Ramos (cell line): ENCODE measurements at regions not wholly inside any gene's neighbourhood (a gene's known extent, or its start where the extent isn't known, plus 50 kb on each side); places are given as distances from the start of the nearest gene placed in this dataset.

ENCODE experiments used
- in situ Hi-C: fragments of 300-500 bp; cut with MboI; formaldehyde crosslinking; loops from one replicate; pipeline ENCODE4 v1.14.3; 2022; ENCODE audit warnings: low sequenced_read_pairs; ENCODE audit not compliant: unreplicated experiment

DNA sequence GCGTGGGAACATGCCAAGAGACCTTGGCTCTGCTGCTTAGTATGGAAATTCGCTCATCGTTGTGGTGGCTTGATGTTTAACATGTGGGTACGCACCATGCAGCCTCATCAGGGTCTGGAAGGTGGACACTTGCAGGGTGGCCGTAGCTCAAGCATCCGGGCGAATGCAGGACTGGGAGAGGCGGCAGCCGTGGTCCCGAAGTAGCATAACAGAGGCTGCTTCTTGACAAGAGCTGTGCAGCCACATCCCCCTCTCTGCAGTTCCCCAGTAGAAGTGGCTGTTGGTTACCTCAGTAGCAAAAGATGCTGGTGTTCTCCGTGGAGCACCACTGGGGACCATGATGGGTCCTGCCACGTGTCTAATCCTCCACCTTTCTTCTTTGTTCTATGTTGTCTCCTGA, 195.0 kb downstream of the THBS2 start:
- in situ Hi-C loops, result no loop called here

DNA sequence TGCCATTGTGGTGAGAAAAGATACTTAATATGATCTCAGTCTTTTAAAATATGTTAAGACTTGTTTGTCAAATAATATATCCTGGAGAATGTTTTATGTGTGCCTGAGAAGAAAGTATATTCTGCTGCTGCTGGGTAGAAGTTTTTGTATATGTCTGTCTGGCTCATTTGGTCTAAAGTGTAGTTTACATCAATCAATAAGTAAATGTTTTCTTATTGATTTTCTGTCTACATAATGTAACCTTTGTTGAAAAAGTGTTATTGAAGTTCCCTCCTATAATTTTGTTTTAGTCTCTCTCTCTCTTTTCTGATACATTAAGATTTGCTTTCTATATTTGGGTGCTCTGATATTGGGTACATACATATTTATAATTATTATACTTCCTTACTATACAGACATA, 201.2 kb downstream of the THBS2 start:
- in situ Hi-C loops, result no loop called here

DNA sequence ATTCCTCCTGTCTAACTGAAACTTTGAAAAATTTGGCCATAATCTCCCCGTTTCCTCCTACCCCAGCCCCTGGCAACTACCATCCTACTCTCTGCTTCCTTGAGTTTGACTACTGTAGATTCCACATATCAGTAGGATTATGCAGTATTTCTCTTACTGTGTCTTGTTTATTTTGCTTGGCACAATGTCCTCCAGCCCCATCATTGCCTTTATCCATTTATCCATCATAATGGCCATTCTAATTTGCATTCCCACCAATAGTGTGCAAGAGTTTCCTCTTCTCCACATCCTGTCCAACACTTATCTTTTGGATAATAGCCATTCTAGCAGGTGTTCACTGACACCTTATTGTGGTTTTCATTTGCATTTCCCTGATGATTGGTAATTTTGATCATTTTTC, 202.3 kb downstream of the THBS2 start:
- in situ Hi-C loops, result no loop called here

DNA sequence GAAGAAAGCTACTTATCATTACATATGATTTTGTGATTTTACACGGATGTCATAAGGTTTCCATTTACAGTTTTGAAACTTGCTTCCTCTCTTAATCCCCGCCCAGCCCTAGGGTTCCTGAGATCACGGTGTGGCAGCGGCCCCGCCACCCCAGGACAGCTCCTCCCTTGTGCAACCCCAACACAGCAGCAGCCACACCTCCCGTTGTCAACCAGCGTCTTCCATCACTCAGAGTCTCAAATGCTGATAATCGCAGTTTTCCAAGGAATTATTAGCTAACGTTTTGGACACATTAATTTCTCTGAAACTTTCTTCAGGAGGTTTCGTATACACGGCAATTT, 204.8 kb downstream of the THBS2 start:
- in situ Hi-C loops, result no loop called here

DNA sequence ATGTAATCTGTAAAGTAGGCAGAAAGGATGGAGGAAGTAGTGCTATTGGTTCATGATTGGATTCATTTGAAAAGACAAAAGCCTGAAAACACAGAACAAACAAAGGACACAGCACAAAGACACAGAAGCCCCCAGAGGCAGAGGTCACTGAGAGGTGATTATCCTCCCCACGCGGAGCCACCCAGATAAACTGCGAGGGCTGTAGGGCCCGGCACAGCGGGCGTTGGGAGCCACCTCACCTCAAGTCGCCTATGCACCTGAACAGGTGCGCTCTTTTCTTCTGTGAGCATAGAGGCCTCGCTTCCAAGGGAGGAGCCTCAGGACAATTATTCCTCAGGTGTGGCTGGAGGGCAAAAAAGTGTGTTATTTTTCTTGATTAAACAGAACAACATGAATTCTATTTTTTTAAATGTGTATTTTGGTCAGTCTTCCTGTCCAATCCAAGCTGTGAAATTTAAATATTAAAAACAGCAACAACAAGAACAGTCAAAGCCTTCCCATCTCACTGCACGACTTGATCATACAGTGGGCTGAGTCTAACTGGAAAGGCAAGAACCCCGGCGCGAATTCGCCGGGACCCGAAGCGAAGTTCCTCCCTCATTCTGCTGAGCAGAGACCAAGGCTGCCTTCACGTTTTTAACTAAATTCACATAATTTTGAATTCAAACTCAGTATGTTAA, 205.3 kb downstream of the THBS2 start:
- in situ Hi-C loops, result no loop called here

DNA sequence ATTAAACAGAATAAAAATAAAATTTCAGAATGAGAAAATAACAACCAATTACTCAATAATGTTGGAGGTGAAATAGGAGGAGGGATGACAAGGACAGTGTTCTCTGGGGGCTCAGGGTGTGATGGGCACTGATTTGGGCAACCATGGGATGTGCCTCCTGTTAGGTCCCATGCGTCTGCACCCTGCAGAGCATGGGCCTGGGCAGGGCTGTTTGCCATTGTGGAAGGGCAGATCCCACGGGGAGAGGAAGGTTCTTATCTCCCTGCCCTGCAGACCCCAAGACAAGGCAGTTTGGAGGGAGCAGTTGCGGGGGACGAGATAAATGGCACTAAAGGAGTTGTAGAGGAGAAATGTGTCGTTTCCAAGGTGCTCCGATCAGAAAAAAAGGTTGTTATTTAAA, 206.3 kb downstream of the THBS2 start:
- in situ Hi-C loops, result no loop called here

DNA sequence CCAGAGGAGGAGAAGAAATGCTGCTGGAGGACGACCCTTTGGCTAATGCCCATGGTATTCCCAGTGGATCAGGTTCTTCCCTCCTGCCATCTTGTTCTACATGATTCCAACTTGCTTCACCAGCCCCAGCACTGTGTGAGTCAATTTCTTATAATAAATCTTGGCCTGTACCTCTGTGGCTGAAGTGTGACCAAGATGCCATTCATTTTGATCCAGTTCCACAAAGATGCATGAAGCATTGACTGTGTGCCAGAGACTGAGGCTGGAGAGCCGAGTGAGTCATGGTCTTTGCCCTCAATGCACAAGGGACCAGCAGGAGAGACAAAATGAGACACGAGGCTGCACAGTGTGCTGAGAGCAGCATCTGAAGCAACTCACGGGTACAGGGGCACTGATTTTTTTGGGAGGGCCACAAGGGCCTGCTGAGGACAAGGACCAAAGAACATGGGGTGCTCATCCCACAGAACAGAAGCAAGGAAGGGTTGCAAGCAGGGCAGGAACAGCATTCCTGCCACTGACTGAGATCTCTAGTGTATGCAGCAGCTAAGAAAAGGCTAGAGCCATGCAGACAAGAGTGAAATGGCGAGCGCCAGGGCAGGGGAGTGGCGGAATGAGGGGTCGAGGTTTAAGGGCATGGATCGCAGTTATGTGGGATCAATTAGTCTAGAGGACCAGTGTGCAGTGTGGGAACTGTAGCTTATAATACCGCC, 207.0 kb downstream of the THBS2 start:
- in situ Hi-C loops, result no loop called here

DNA sequence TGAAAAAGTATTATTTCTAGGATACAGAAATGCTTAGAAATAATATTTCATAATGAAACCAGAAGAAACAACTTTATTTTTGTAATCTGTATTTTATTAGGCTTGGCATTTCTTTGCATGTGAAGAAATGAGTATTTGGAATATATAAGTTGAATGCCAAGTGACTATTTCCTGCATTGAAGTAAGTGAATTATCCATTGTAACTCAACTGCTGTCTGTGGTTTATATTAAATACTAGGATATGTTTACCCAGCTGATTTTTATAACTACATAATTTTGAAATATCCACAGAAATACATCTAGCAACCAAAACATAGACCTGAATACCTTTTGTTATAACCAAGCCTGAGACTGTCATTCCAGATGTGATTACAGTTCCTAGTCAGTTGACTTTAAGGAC, 207.6 kb downstream of the THBS2 start:
- in situ Hi-C loops, result no loop called here

DNA sequence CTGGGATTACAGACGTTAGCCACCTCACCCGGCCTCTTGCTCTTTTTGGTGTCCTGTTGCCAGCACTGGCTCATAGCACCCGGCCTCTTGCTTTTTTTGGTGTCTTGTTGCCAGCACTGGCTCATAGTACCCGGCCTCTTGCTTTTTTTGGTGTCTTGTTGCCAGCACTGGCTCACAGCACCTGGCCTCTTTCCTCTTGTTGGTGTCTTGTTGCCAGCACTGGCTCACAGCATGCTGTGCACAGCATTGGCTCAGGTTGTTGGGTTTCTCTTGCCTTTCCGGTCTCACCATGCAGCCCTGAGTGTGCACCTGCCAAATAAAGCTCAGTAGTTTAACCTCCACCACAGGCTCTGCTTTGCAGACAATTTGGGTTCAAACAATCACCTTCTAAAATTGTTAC, 208.2 kb downstream of the THBS2 start:
- in situ Hi-C loops, result no loop called here

DNA sequence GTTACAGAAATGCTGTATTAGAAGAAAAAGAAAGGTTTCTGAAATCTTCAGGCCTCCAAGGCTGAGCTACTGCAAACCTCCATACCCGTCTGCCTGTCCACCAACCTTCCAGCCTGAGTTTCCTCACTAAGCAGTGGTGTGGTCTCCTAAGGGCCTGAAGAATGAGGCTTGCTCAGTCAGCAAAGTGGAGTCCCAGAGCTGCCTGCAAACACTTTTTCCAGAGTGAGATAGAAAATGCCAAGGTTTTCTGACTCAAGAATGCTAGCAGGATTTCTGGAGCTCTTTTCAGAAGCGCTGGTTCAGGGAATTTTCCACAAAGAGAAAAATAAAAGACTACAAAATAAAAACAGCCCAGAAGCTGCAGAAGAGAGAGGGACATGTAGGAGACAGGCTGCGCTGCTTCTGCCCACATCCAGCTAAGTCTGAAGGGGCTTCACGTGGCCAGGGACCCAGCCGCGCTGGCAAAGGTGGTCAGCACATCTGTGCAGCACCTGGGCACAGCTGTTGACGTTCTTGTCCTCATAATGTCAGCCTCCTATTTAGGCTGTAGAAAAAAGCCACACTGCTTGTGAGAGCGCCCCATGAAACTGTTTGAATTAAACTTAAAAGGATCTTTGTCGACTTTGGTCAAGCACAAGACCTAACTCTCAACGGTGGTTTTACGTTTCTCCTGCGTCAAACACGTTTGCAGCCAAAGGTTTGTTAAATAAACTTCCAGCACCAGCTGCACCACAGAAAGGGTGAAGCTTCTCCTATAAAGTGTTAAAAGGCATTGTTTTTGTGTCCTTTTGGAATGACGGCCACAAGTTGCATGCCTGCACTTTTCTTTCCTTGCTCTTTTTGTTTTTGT, 209.0 kb downstream of the THBS2 start:
- in situ Hi-C loops, result no loop called here

DNA sequence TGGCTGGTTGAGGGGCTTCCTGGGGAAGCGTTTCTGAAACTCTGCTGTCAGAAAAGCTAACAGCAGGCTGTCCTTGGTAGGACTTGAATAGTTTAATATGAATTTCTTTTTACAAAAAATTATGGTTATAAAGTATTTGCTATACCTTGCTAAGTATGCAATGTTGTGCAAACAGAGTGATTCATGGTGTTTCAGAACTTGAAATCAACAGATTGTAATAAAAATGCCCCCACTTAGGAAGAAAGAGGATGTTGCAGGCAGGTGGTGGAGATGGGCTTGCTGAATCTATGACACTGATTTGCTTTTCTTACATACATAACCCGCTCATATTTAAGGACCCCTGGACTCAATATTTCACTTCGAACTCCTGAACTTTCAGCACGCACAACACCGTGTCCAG, 211.6 kb downstream of the THBS2 start:
- in situ Hi-C loops, result no loop called here

DNA sequence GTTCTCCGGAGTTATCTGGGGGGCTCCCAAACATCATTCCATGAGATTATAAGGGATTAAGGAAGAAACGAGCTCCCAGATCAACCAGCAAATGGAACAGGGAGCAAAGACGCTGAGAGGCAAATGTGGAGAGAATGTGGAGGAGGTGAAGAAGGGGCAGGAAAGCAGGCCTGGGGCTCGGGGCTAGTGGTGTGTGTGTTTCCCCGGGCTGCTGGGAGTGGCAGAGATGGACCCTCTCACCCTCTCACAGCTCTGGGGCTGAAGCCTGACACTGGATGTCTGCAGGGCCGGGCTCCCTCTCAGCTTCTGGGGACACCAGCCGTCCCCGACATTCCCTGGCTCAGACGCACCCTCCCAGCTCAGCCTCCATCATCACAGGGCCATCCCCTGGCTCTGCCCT, 212.6 kb downstream of the THBS2 start:
- in situ Hi-C loops, result no loop called here

DNA sequence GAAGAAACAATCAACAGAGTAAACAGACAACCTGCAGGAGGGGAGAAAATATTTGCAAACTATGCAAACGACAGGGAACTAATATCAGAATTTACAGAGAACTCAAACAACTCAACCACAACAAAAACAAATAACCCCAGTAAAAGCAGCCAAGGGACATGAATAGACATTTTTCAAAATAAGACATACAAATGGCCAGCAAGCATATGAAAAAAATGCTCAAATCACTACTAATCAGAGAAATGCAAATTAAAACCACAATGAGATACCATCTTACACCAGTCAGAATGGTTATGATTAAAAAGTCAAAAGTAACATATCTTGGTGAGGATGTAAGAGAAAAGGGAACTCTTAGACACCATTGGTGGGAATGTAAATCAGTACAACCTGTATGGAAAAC, 215.0 kb downstream of the THBS2 start:
- in situ Hi-C loops, result no loop called here

DNA sequence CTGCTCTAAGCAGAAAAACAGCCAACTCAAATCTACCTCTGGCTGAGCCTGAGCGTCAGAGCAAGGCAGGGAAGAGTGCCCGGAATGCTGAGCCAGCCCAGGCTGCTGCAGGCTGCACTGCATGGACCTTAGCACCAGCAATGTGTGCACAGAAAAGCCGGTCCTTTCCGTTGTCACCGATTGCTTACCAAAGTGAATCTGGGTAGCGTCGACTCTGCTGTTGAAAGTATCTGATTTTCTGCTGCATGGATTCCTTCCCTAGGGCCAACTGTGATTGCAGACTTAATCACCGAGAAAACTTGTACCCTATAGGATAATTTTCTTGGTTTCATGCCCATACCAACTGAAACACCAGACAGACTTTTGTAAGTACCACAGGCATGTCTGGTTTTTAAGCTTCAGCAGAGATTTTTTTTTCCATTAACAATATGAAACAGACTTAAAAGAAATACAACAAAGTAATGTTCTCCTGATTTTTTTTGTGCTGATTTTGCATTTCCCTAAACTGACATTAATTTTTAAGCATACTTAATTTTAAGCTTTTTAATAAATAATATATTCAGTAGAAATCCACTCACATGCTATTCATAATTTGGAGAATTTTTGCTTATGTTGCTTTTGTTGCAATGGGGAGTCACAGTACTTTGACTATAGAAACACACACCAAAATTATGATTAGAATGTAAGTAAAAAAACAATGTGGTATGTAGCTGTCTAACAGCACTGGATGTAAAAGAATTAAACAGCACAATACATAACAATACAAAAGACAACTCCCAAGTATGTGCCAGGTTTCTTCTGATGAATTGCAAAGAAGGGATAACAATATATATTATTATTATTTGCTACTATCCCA, 218.0 kb downstream of the THBS2 start:
- in situ Hi-C loops, result no loop called here

DNA sequence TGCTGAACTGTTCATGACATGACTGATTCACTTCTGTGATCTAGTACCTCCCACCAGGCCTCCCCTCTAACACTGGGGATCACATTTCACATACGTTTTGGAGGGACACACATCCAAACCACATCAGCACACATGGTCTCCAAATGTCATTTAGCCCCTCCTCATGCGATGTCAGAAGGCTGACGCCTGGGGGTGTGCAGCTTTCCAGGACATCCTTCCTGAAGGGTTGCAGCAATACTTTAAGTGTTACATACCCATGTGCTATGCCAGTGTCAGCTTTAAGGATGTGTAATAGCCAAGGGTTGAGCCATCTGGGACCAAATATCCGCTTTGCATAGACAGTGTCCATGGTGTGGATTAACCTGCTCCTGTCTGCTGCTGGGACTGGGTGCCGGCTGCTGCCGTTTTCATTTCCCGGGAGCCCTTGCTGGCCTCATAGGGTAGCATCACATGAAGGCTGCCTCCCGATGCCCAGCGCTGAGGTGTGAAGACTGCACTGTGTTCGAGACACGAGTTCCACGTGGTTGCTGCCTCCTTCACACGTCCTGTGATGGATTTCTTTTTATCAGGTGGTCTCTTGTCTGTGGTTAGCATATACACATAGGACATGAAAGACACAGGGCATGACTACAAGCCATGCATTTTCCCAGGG, 219.0 kb downstream of the THBS2 start:
- in situ Hi-C loops, result no loop called here

DNA sequence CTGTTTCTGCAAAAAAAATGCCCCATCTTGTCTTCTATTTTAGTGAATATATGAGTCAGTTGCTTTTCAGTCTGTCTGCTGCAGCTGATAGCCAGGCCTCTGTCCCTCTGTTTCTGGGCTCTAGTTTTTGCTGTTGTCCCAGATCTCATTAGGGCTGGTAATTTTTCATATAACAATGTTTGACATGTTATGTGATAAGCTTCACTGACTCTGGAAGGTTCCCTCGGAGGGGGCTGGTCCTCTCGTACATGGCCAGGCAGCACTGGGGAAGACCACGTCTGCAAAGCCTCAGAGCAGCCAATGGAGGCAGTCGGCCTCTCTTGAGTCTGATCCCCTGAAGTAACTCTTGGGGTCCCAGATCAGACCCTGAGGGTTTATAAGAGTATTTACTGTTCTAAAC, 223.8 kb downstream of the THBS2 start:
- in situ Hi-C loops, result no loop called here

DNA sequence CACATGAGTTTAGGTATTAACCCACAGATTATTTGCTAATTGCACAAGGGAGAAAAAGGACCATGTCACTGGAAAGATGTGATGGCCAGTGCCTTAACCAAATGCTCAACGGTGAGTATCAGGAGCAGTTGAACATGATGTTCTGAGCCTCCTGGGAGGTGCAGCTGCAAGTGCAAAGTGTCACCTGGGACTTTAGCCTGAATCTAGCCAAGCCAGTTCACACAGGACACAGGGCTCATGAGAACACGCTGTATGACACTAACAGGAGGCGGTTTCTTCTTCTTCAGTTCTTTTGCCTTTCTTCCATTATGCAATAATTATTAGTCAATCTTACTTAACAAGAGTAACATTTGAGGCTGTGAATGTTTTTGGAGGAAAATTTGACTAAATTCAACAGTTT, 225.3 kb downstream of the THBS2 start:
- in situ Hi-C loops, result no loop called here

DNA sequence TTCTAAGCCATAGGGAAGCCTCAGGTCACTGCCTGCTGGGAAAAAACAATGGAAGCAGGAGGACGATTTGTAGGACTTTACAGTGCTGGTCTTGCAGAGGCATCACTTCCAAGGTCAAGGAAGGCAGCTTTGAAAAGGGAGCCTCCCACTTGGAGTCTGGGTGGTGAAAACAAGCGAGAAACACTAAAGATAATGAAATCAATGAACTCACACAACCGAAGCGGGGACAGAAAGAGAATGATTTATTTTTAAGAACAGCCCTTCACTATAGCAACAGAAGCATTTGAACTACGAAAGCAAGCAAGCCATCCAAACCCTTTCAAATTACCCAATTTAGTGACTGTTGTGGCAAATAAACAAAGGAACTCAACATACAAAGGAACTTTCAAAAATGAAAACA, 227.5 kb downstream of the THBS2 start:
- in situ Hi-C loops, result no loop called here

DNA sequence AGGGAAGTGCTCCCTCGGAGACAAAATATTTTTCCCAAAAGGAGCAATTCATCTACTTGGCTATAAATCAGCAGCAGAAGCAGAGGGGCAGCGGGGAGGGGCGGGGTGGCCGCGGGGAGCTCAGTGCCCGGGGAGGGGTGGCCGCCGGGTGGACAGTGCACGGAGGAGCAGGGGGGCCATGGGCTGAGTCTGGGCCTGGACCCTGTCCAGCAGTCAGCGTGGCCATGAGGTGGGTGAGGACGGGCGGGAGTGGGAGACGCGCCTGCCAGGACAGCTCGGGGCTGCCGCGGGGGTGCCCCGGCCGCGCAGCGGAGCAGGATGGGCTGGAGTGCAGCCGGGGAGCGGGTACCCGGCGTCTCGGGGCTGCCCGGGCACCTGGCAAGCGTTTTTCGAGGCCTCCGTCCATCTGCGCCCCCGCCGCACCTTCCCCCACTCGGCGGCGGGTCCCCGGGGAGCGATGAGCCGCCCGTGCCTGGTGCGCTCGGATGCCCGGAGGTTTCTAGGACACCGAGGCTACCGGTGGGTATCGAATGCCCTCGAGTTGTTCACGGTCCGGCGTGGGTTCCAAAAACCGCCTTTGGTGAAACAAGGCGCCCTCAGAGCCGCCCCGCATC, 229.5 kb downstream of the THBS2 start:
- in situ Hi-C loops, result no loop called here
